ENCODE measurements at regions not wholly inside any gene's neighbourhood (a gene's known extent, or its start where the extent isn't known, plus 50 kb on each side); places are given as distances from the start of the nearest gene placed in this dataset.

DNA sequence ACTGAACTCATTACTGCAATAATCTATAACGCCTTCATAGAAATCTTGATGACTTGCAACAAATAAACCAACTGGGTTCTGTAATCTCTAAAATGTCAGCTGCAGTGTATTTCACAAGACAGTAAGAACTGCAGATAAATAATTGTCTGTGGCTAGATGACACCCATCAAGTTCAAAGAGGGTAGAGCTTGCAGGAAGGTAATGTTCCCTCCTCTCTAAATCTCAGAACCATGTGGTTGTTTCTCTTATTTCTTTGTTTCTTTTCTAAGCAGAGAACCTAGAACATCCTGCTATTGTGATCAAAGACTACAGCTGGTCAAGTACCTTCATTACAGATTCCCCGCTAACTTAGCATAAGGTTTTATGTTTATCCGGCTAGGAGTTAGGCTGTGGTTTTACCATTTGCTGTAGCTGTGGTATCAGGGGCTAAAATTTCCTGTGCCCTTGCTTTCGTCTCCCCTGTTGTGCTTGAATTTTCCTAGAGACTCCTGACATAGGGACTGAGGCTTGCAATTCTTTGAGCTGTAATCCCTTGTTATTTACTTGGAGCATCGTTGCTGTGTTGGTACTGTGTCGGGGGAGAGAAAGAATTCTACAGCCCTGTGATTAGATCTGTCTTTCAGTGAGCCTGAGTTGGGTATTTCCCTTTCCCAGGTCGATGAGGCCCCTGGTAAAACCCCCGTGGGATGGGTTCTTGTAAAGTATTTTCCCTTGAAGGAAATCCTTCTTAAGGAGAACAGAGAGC is 253.1 kb upstream of the BTG1 start:
- no peaks in the 10 kb centered on the region for H4K20me1 ChIP-seq (ENCODE audit: low read length)
- no peak overlapping the region for H3K9ac ChIP-seq (ENCODE audit: low read length)
- H3K27ac ChIP-seq (ENCODE audit: low read length): no peak overlapping the region
- H3K27me3 ChIP-seq (ENCODE audit: low read length): no peaks in the 10 kb centered on the region
- no peaks in the 10 kb centered on the region for H3K9me2 ChIP-seq (replicated peaks; ENCODE audit: low read length)
- intact Hi-C loops (cut with micrococcal nuclease): no loop called here
- DNase-seq: no peak
- no peak for TF ChIP-seq CTCF (conservative IDR thresholded peaks at IDR 0.05; ENCODE audit: low read depth, low read length)
- TF ChIP-seq EZH2 (IDR thresholded peaks at IDR 0.05; ENCODE audit: low read length, unreplicated experiment): no peak
- TF ChIP-seq EZH2phosphoT487 (IDR thresholded peaks at IDR 0.05; ENCODE audit: borderline replicate concordance, low read length): no peak
- ChIA-PET CTCF (no interaction called here), POLR2A (ENCODE audit: unreplicated experiment) (no interaction called here)
- H3K36me3 ChIP-seq (ENCODE audit: low read depth, low read length): no peaks in the 10 kb centered on the region; the same call in 1 of the 2 replicates
- ATAC-seq: no peak
- no peaks in the 10 kb centered on the region for H3F3A ChIP-seq (ENCODE audit: low read length, unreplicated experiment)
- H3K9me3 ChIP-seq (ENCODE audit: low read length): no peaks in the 10 kb centered on the region
- no peaks in the 10 kb centered on the region for H3K79me2 ChIP-seq (ENCODE audit: low read length)
- H3K4me1 ChIP-seq (ENCODE audit: insufficient read depth, low read length): peaks cover 14% of the 10 kb centered on the region
- BruUV-seq (replicated peaks): no TSS peak
- H3K4me2 ChIP-seq (ENCODE audit: low read length): no peak overlapping the region
- no peak overlapping the region for H3K4me3 ChIP-seq (ENCODE audit: low read length)
- H2AFZ ChIP-seq (ENCODE audit: low read length): no peak overlapping the region

GRCh38 chr12:92396647-92397252 is 251.1 kb upstream of the BTG1 start:
- Histone ChIP-seq H3K9ac (ENCODE audit: low read length) (no peak overlapping the region), H3K27me3 (ENCODE audit: low read length) (no peaks in the 10 kb centered on the region), H3K4me1 (ENCODE audit: insufficient read depth, low read length) (peaks cover 14% of the 10 kb centered on the region), H2AFZ (ENCODE audit: low read length) (0 out of 2 replicates have a peak overlapping the region, but pooled peaks have one; percentile 32), H3F3A (ENCODE audit: low read length, unreplicated experiment) (no peaks in the 10 kb centered on the region), H3K36me3 (ENCODE audit: low read depth, low read length) (no peaks in the 10 kb centered on the region; the same call in 1 of the 2 replicates), H3K79me2 (ENCODE audit: low read length) (no peaks in the 10 kb centered on the region), H3K4me3 (ENCODE audit: low read length) (no peak overlapping the region), H3K27ac (ENCODE audit: low read length) (peak overlapping the region; percentile 25), H4K20me1 (ENCODE audit: low read length) (no peaks in the 10 kb centered on the region), H3K4me2 (ENCODE audit: low read length) (peak overlapping the region; percentile 29), H3K9me3 (ENCODE audit: low read length) (no peaks in the 10 kb centered on the region), H3K9me2 (replicated peaks; ENCODE audit: low read length) (no peaks in the 10 kb centered on the region)
- ChIA-PET POLR2A (ENCODE audit: unreplicated experiment) (no interaction called here), CTCF (no interaction called here)
- DNase-seq (peak; percentile 85), ATAC-seq (peak; percentile 94)
- no TSS peak for BruUV-seq (replicated peaks)
- intact Hi-C loops (cut with micrococcal nuclease): no loop called here
- TF ChIP-seq EZH2 (IDR thresholded peaks at IDR 0.05; ENCODE audit: low read length, unreplicated experiment) (no peak), CTCF (conservative IDR thresholded peaks at IDR 0.05; ENCODE audit: low read depth, low read length) (no peak), EZH2phosphoT487 (IDR thresholded peaks at IDR 0.05; ENCODE audit: borderline replicate concordance, low read length) (no peak)

DNA sequence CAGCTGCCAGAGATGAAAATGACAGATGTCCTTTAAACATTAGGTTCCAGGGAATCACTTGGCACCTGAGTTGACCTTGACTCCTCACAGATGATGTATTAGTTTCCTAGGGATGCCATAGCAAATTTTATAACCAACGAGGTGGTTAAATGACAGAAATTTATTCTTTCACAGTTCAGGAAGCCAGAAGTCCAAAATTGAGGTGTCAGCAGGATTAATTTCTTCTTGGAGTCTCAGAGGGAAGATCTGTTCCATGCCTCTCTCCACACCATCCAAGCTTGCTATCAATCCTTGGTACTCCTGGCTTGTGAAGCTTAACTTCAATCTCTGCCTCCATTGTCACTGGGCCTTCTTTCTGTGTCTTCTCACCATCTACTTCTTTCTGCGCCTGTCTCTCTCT is 249.7 kb upstream of the BTG1 start:
- DNase-seq: no peak
- Histone ChIP-seq H3K27me3 (ENCODE audit: low read length) (no peaks in the 10 kb centered on the region), H3K9ac (ENCODE audit: low read length) (no peak overlapping the region), H3K9me3 (ENCODE audit: low read length) (no peaks in the 10 kb centered on the region), H3K36me3 (ENCODE audit: low read depth, low read length) (no peaks in the 10 kb centered on the region; the same call in 1 of the 2 replicates), H3K4me1 (ENCODE audit: insufficient read depth, low read length) (peaks cover 14% of the 10 kb centered on the region), H3K79me2 (ENCODE audit: low read length) (no peaks in the 10 kb centered on the region), H2AFZ (ENCODE audit: low read length) (no peak overlapping the region), H3K4me3 (ENCODE audit: low read length) (no peak overlapping the region), H3K4me2 (ENCODE audit: low read length) (no peak overlapping the region), H4K20me1 (ENCODE audit: low read length) (no peaks in the 10 kb centered on the region), H3F3A (ENCODE audit: low read length, unreplicated experiment) (no peaks in the 10 kb centered on the region), H3K9me2 (replicated peaks; ENCODE audit: low read length) (no peaks in the 10 kb centered on the region), H3K27ac (ENCODE audit: low read length) (no peak overlapping the region)
- POLR2A ChIA-PET (ENCODE audit: unreplicated experiment): no interaction called here
- BruUV-seq (replicated peaks): no TSS peak
- intact Hi-C loops (cut with micrococcal nuclease): no loop called here
- CTCF ChIA-PET: no interaction called here
- no peak for TF ChIP-seq CTCF (conservative IDR thresholded peaks at IDR 0.05; ENCODE audit: low read depth, low read length)
- no peak for TF ChIP-seq EZH2phosphoT487 (IDR thresholded peaks at IDR 0.05; ENCODE audit: borderline replicate concordance, low read length)
- TF ChIP-seq EZH2 (IDR thresholded peaks at IDR 0.05; ENCODE audit: low read length, unreplicated experiment): no peak
- no peak for ATAC-seq
